Testis (tissue), 2 donors: ENCODE measurements at regions not wholly inside any gene's neighbourhood (a gene's known extent, or its start where the extent isn't known, plus 50 kb on each side); places are given as distances from the start of the nearest gene placed in this dataset.

ENCODE experiments used
- POLR2A ChIP-seq: fragments of 450-650 bp; IDR thresholded peaks from one replicate; pipeline ENCODE4 v1.6.1; 2017; ENCODE audit warnings: antibody characterized with exemption, mild to moderate bottlenecking, moderate library complexity
- TF ChIP-seq, protein P1 (sequence below), 3 experiments: fragments of 450-650 bp in 2 of 3; fragments of 200-600 bp in 1 of 3; sonication (generic) in 1 of 3; IDR thresholded peaks; one replicate each; pipeline ENCODE4 v1.5.1; 2016 to 2019; ENCODE audit warnings: antibody characterized with exemption in 3 of 3, mild to moderate bottlenecking in 2 of 3, moderate library complexity in 1 of 3

GRCh38 chr18:1511619-1512311 is 607.1 kb downstream of the ADCYAP1 start:
- TF ChIP-seq, protein P1, sequence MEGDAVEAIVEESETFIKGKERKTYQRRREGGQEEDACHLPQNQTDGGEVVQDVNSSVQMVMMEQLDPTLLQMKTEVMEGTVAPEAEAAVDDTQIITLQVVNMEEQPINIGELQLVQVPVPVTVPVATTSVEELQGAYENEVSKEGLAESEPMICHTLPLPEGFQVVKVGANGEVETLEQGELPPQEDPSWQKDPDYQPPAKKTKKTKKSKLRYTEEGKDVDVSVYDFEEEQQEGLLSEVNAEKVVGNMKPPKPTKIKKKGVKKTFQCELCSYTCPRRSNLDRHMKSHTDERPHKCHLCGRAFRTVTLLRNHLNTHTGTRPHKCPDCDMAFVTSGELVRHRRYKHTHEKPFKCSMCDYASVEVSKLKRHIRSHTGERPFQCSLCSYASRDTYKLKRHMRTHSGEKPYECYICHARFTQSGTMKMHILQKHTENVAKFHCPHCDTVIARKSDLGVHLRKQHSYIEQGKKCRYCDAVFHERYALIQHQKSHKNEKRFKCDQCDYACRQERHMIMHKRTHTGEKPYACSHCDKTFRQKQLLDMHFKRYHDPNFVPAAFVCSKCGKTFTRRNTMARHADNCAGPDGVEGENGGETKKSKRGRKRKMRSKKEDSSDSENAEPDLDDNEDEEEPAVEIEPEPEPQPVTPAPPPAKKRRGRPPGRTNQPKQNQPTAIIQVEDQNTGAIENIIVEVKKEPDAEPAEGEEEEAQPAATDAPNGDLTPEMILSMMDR (IDR thresholded peaks at IDR 0.05) = no peak
- TF ChIP-seq POLR2A = no peak
